Heart left ventricle (tissue), 16 donors: ENCODE measurements at regions not wholly inside any gene's neighbourhood (a gene's known extent, or its start where the extent isn't known, plus 50 kb on each side); places are given as distances from the start of the nearest gene placed in this dataset.

Experiments
- ATAC-seq, 4 donors: fragments of 200-7000 bp; cut with Tn5 transposase; one replicate each; pipeline ENCODE4 v1.9.1; 2020 to 2022; ENCODE audit warnings: moderate library complexity in 4 of 4, mild to moderate bottlenecking in 3 of 4, moderate number of reproducible peaks in 1 of 4
- DNase-seq, 5 donors: peaks; one replicate each; pipeline ENCODE4 v3.0.0-alpha.2; 2020
- H3K27ac ChIP-seq, 12 donors: fragments of 200-600 bp; sonication (generic) in 4 of 12; one replicate each; pipeline versions ENCODE4 v1.5.0 to v1.8.0; 2016 to 2022; ENCODE audit warnings: mild to moderate bottlenecking in 2 of 12
- H3K27me3 ChIP-seq, 9 donors: fragments of 200-600 bp; sonication (generic) in 2 of 9; one replicate each; pipeline versions ENCODE4 v1.5.1 to v1.8.0; 2016 to 2022; ENCODE audit warnings: mild to moderate bottlenecking in 3 of 9
- H3K36me3 ChIP-seq, 9 donors: fragments of 200-600 bp; sonication (generic) in 2 of 9; one replicate each; pipeline versions ENCODE4 v1.5.0 to v1.8.0; 2018 to 2022; ENCODE audit warnings: mild to moderate bottlenecking in 2 of 9
- H3K4me1 ChIP-seq, 12 donors: fragments of 200-600 bp; sonication (generic) in 4 of 12; one replicate each; pipeline versions ENCODE4 v1.5.0 to v1.8.0; 2016 to 2022; ENCODE audit warnings: mild to moderate bottlenecking in 3 of 12
- H3K4me3 ChIP-seq, 12 donors: fragments of 200-600 bp; sonication (generic) in 4 of 12; one replicate each; pipeline versions ENCODE4 v1.5.0 to v1.8.0; 2017 to 2022; ENCODE audit warnings: mild to moderate bottlenecking in 9 of 12, moderate library complexity in 4 of 12
- H3K9me3 ChIP-seq, 12 donors: fragments of 200-600 bp; sonication (generic) in 4 of 12; one replicate each; pipeline versions ENCODE4 v1.5.0 to v1.8.0; 2016 to 2022; ENCODE audit warnings: mild to moderate bottlenecking in 1 of 12
- POLR2A ChIP-seq, 2 donors: fragments of 450-650 bp; IDR thresholded peaks; one replicate each; pipeline ENCODE4 v1.6.1; 2017; ENCODE audit warnings: antibody characterized with exemption in 2 of 2, mild to moderate bottlenecking in 2 of 2, moderate library complexity in 2 of 2
- WGBS, 4 donors: extraction: QIAGEN DNeasy Blood & Tissue Kit in 2 of 4; methylation state at CpG; one replicate each; pipeline versions ENCODE4 v1.1.5 to v1.1.7; 2013 to 2018; 5-methylcytosine and 5-hydroxymethylcytosine counted together
- intact Hi-C, 10 donors: fragments of 100-400 bp; cut with DNase I; formaldehyde crosslinking; loops; one replicate each; pipeline versions ENCODE4 v1.11.1 to v1.14.2; 2022
- TF ChIP-seq, protein P1 (sequence below), 12 donors: fragments of 200-600 bp; sonication (generic) in 4 of 12; IDR thresholded peaks; one replicate each; pipeline versions ENCODE4 v1.5.0 to v1.8.0; 2018 to 2022; ENCODE audit warnings: antibody characterized with exemption in 12 of 12, mild to moderate bottlenecking in 5 of 12
- donor health status: ischemic (EF 13 %, LVEDD 7.1; RV severe dilation, severe dysfunction).
- donor health status: healthy with polysubstance abuse.
- donor health status: DM: no; HTN: yes; CAD: no.
- donor health status: DM: no; HTN: no; CAD: no.
- donor health status: ischemic (EF 25% LVEDD 6.9; RV normal size, moderate dysfunction).
- donor health status: ischemic (EF 25% LVEDD 5.7; RV mildly dilated, moderate dysfunction).
- donor health status: healthy.
- donor health status: DM: yes; HTN: yes; CAD: no.
- donor health status: ischemic (EF 35%, LVEDD 5.7; RV mildly dilated, moderate dysfunction).
- donor health status: nonischemic (EF 11% LVEDD 7.7; RV severe dilation, severe dysfunction).
- donor health status: DM: yes; HTN: yes; CAD: no.
- donor health status: PGD.
- donor health status: ischemic (EF 29% LVEDD 5.4; RV normal size, mild dysfunction).
- donor health status: nonischemic (EF 23%, LVEDD 6.1; RV moderate dilation, normal function).

DNA sequence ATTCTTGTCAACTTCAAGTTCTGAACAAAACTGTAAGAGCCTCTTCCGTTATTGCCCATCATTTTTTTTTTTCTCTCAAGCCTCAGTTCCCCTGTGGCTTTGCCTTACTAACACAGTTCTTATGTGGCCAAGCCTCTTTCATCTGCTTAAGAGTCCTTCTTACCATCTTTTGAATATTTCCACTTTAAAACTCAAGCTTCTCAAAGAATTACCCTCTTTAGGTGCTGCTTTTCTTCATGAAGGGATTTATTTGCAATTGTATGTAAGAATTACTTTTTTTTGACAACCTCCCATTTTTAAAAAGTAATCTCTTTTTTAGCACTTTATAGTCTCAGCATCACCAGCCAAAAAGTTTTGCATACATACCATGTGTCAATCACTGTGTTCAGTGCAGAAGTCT is 240.2 kb upstream of the RMST start:
- 64 to 73% (median 70%) methylated on average over 1 of the region's 1 CpG for WGBS, 4 donors
- Histone ChIP-seq H3K36me3 (no peaks in the 10 kb centered on the region), H3K27me3 (no peaks in the 10 kb centered on the region), H3K4me3 (no peak overlapping the region), H3K9me3 (no peaks in the 10 kb centered on the region), H3K27ac (no peak overlapping the region), H3K4me1 (no peaks in the 10 kb centered on the region)
- intact Hi-C loops, result no loop called here
- no peak for TF ChIP-seq POLR2A (IDR thresholded peaks at IDR 0.05)
- TF ChIP-seq, protein P1, sequence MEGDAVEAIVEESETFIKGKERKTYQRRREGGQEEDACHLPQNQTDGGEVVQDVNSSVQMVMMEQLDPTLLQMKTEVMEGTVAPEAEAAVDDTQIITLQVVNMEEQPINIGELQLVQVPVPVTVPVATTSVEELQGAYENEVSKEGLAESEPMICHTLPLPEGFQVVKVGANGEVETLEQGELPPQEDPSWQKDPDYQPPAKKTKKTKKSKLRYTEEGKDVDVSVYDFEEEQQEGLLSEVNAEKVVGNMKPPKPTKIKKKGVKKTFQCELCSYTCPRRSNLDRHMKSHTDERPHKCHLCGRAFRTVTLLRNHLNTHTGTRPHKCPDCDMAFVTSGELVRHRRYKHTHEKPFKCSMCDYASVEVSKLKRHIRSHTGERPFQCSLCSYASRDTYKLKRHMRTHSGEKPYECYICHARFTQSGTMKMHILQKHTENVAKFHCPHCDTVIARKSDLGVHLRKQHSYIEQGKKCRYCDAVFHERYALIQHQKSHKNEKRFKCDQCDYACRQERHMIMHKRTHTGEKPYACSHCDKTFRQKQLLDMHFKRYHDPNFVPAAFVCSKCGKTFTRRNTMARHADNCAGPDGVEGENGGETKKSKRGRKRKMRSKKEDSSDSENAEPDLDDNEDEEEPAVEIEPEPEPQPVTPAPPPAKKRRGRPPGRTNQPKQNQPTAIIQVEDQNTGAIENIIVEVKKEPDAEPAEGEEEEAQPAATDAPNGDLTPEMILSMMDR (IDR thresholded peaks at IDR 0.05), result no peak
- ATAC-seq (no peak), DNase-seq (no peak)

DNA sequence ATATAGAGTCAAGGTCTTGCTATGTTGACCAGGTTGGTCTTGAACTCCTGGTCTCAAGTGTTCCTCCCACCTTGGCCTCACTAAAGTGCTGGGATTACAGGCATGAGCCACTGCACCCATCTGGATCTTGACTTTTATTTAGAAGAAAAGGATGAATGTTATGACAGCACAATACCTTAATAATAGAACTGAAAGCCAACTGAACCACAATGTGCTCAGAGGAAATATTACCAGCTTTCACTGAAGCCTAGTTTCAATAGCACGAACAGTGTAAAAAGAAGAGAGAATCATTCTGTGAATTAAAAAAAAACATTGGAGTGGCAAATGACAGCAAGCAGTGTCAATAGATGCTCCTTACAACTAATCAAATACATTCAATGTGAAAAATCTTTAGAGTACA is 239.2 kb upstream of the RMST start:
- intact Hi-C loops, result no loop called here
- Histone ChIP-seq H3K9me3 (no peaks in the 10 kb centered on the region), H3K4me3 (no peak overlapping the region), H3K27ac (no peak overlapping the region), H3K27me3 (no peaks in the 10 kb centered on the region), H3K36me3 (no peaks in the 10 kb centered on the region), H3K4me1 (no peaks in the 10 kb centered on the region)
- ATAC-seq, result no peak
- 69 to 82% (median 78%) methylated on average over 1 of the region's 1 CpG for WGBS, 4 donors
- TF ChIP-seq, protein P1 (IDR thresholded peaks at IDR 0.05), result no peak
- TF ChIP-seq POLR2A (IDR thresholded peaks at IDR 0.05), result no peak
- DNase-seq, result no peak

DNA sequence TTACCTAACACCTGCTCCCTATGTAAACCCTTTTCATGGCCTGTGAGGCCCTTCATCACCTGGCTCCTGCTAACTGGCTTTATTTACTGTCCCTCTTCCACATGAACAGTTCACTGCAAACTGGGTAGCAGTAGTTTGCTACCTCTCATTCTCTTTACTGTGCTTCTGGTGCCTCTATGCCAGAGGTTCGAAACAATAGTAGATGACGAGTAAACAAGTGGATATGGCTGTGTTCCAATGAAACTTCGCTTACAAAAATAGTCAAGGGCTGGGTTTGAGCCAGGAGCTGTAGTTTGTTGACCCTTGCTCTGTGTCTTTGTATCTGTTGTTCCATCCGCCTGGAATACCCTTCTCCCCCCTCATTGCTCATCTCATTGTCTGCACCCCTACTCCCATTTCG is 233.6 kb upstream of the RMST start:
- DNase-seq (no peak), ATAC-seq (no peak)
- WGBS, 4 donors, result 49 to 53% (median 51%) methylated on average over 5 of the region's 5 CpGs
- H3K27ac ChIP-seq, result no peak overlapping the region
- H3K9me3 ChIP-seq, result no peaks in the 10 kb centered on the region
- intact Hi-C loops, result no loop called here
- H3K4me1 ChIP-seq, result no peaks in the 10 kb centered on the region
- H3K36me3 ChIP-seq, result no peaks in the 10 kb centered on the region
- H3K27me3 ChIP-seq, result no peaks in the 10 kb centered on the region
- H3K4me3 ChIP-seq, result no peak overlapping the region
- TF ChIP-seq, protein P1 (IDR thresholded peaks at IDR 0.05), result no peak
- no peak for TF ChIP-seq POLR2A (IDR thresholded peaks at IDR 0.05)

DNA sequence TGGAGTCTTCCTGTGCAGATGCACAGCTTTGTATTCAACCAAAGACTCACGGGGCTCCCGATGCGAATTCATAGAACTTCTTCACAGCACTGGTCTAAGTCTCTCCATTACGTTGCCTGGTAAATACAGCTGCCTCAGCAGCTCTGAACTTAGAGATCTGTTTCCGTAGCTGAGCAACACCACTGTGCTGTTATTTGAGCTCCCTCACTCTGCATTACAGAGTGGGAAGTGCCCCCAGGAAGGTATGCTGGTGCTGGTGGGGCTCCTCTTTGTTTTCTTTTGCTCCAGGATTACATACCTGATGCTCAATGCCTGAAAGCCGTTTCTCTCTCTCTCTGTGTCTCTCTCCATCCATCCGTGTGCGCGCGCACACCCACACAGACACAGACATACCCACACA is 227.5 kb upstream of the RMST start:
- no peaks in the 10 kb centered on the region for H3K9me3 ChIP-seq
- WGBS, 4 donors, result 79 to 85% (median 83%) methylated on average over 10 of the region's 10 CpGs
- H3K36me3 ChIP-seq, result no peaks in the 10 kb centered on the region
- no peak overlapping the region for H3K4me3 ChIP-seq
- no peak for TF ChIP-seq POLR2A (IDR thresholded peaks at IDR 0.05)
- TF ChIP-seq, protein P1 (IDR thresholded peaks at IDR 0.05), result no peak
- DNase-seq (no peak), ATAC-seq (no peak)
- intact Hi-C loops, result no loop called here
- H3K4me1 ChIP-seq, result no peaks in the 10 kb centered on the region
- H3K27ac ChIP-seq, result no peak overlapping the region
- H3K27me3 ChIP-seq, result no peaks in the 10 kb centered on the region
